Trophoblast cell (in vitro differentiated cells and primary cell): ENCODE measurements at regions not wholly inside any gene's neighbourhood (a gene's known extent, or its start where the extent isn't known, plus 50 kb on each side); places are given as distances from the start of the nearest gene placed in this dataset.

Experiments used
- DNase-seq, 2 donors: peaks; one replicate each; pipeline ENCODE4 v3.0.0-alpha.2; 2016
- H2AFZ ChIP-seq: 2 replicates; pipeline ENCODE4 v1.6.1; 2013; ENCODE audit warnings: low read length, moderate library complexity, mild to moderate bottlenecking; ENCODE audit not compliant: insufficient read depth, poor library complexity
- H2AK5ac ChIP-seq: 2 replicates; pipeline ENCODE4 v1.6.1; 2013; ENCODE audit warnings: mild to moderate bottlenecking, low read length
- H2BK120ac ChIP-seq: 2 replicates; pipeline ENCODE4 v1.6.1; 2013; ENCODE audit warnings: low read length, mild to moderate bottlenecking, moderate library complexity; ENCODE audit not compliant: insufficient read depth, poor library complexity
- H2BK12ac ChIP-seq: 2 replicates; pipeline ENCODE4 v1.6.1; 2013; ENCODE audit warnings: mild to moderate bottlenecking, low read length, moderate library complexity
- H2BK5ac ChIP-seq: 2 replicates; pipeline ENCODE4 v1.6.1; 2013; ENCODE audit warnings: low read length, low read depth, moderate library complexity, mild to moderate bottlenecking; ENCODE audit not compliant: poor library complexity
- H3K14ac ChIP-seq: 2 replicates; pipeline ENCODE4 v1.6.1; 2013; ENCODE audit warnings: mild to moderate bottlenecking, low read length
- H3K18ac ChIP-seq: 2 replicates; pipeline ENCODE4 v1.6.1; 2013; ENCODE audit warnings: mild to moderate bottlenecking, low read length
- H3K23ac ChIP-seq: 2 replicates; pipeline ENCODE4 v1.6.1; 2013; ENCODE audit warnings: low read length
- H3K27ac ChIP-seq: 2 replicates; pipeline ENCODE4 v1.5.1; 2013; ENCODE audit warnings: low read depth, mild to moderate bottlenecking, inconsistent platforms, low read length, moderate library complexity
- H3K27me3 ChIP-seq: 2 replicates; pipeline ENCODE4 v1.6.1; 2013; ENCODE audit warnings: inconsistent platforms, mild to moderate bottlenecking, low read length, moderate library complexity; ENCODE audit not compliant: insufficient read depth
- H3K36me3 ChIP-seq, 2 experiments: 1 replicate in 1 of 2; 2 replicates in 1 of 2; pipeline ENCODE4 v1.6.1; 2013; ENCODE audit warnings: low read length in 2 of 2, mild to moderate bottlenecking in 2 of 2, moderate library complexity in 1 of 2; ENCODE audit not compliant: insufficient read depth in 2 of 2, control insufficient read depth in 1 of 2
- H3K4ac ChIP-seq: 2 replicates; pipeline ENCODE4 v1.6.1; 2013; ENCODE audit warnings: low read depth, mild to moderate bottlenecking, low read length, moderate library complexity
- H3K4me1 ChIP-seq, 2 experiments: 1 replicate in 1 of 2; 2 replicates in 1 of 2; pipeline ENCODE4 v1.6.1; 2013; ENCODE audit warnings: low read length in 2 of 2, mild to moderate bottlenecking in 2 of 2, moderate library complexity in 1 of 2; ENCODE audit not compliant: insufficient read depth in 2 of 2, control insufficient read depth in 1 of 2
- H3K4me2 ChIP-seq: 2 replicates; pipeline ENCODE4 v1.6.1; 2013; ENCODE audit warnings: inconsistent platforms, mild to moderate bottlenecking, low read length, moderate library complexity
- H3K4me3 ChIP-seq: 2 replicates; pipeline ENCODE4 v1.5.1; 2013; ENCODE audit warnings: mild to moderate bottlenecking, low read depth, low read length, inconsistent platforms
- H3K79me1 ChIP-seq: one replicate; pipeline ENCODE4 v1.6.1; 2013; ENCODE audit warnings: low read length
- H3K79me2 ChIP-seq: 2 replicates; pipeline ENCODE4 v1.6.1; 2013; ENCODE audit warnings: low read length, mild to moderate bottlenecking; ENCODE audit not compliant: control insufficient read depth, insufficient read depth, poor library complexity
- H3K9ac ChIP-seq: 2 replicates; pipeline ENCODE4 v1.6.1; 2013; ENCODE audit warnings: mild to moderate bottlenecking, low read length
- H3K9me3 ChIP-seq: 2 replicates; pipeline ENCODE4 v1.6.1; 2013; ENCODE audit warnings: low read depth, mild to moderate bottlenecking, control low read depth, inconsistent platforms, low read length; ENCODE audit not compliant: insufficient read depth
- H4K12ac ChIP-seq: 2 replicates; pipeline ENCODE4 v1.6.1; 2013; ENCODE audit warnings: low read depth, mild to moderate bottlenecking, low read length, moderate library complexity
- H4K8ac ChIP-seq: 2 replicates; pipeline ENCODE4 v1.6.1; 2013; ENCODE audit warnings: low read depth, mild to moderate bottlenecking, low read length, moderate library complexity
- H4K91ac ChIP-seq: one replicate; pipeline ENCODE4 v1.6.1; 2013; ENCODE audit warnings: low read depth, mild to moderate bottlenecking, low read length, moderate library complexity
- WGBS: extraction: QIAGEN DNeasy Blood & Tissue Kit; methylation state at CpG from one replicate; pipeline ENCODE4 v1.1.7; 2013; ENCODE audit warnings: missing lambda C conversion rate; ENCODE audit not compliant: insufficient read length, insufficient coverage; ENCODE audit errors: extremely low coverage; 5-methylcytosine and 5-hydroxymethylcytosine counted together

DNA sequence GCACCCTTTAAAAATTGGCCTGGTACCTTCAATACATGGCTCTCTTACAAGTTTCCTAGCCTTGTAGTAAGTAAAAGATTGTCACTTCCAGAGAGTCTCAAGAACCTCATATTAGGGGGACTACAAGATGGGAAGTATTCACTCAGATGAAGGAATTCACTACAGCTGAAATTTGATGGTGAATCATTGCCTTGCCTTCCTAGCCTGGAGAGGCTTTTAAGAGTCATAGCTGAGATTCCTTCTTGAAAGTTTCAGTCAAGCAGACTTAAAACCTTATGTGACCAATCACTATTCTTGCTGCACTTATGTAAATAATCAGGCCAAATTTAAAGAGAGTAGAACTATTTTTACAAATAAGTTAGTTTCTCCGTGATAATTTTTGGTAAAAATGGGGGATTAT, 451.6 kb downstream of the TRHDE start:
- no peak for DNase-seq
- Histone ChIP-seq H3K9me3 (peaks cover 2% of the 10 kb centered on the region), H3K4me1 (no peaks in the 10 kb centered on the region), H2BK120ac (no peak overlapping the region), H2AFZ (no peak overlapping the region), H3K36me3 (no peaks in the 10 kb centered on the region), H2BK12ac (no peak overlapping the region), H3K27ac (no peak overlapping the region), H2AK5ac (no peak overlapping the region), H3K79me1 (no peaks in the 10 kb centered on the region), H3K27me3 (no peaks in the 10 kb centered on the region), H3K23ac (no peak overlapping the region), H3K14ac (no peak overlapping the region), H3K79me2 (no peaks in the 10 kb centered on the region), H2BK5ac (no peak overlapping the region), H3K18ac (no peak overlapping the region), H3K9ac (no peak overlapping the region), H3K4me3 (no peak overlapping the region), H3K4me2 (no peak overlapping the region), H4K12ac (no peak overlapping the region), H4K8ac (no peak overlapping the region), H4K91ac (no peak overlapping the region), H3K4ac (no peak overlapping the region)
- 100% methylated on average over 1 of the region's 1 CpG for WGBS

DNA sequence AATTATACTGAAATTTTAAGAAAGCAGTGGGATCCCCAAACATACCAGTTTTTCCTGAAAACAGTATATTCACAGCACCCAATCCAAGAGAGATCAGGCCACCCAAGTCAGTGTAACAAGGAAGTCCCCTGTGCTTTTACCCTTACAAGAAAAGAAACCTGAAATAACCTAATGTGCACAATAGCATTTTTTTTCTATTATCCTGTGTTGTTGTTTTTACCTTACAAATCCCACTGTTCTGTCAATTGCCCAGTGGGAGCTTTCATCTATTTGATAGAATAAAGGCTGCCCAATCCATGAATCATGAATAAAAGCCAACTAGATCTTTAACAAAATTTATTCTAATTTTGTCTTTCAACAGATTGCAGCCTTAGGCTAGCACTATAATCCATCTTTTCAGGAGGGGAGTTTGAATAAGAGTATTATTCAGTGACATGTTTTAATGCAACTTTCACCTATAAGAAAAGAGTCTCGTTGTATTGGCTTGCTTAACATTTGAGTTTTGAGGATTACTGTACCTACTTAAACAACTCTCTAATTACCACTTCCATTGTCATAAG, 457.4 kb downstream of the TRHDE start:
- Histone ChIP-seq H3K79me1 (no peaks in the 10 kb centered on the region), H3K18ac (no peak overlapping the region), H3K36me3 (no peaks in the 10 kb centered on the region), H3K4me2 (no peak overlapping the region), H4K8ac (no peak overlapping the region), H2AK5ac (no peak overlapping the region), H3K27ac (no peak overlapping the region), H3K9me3 (no peaks in the 10 kb centered on the region), H2AFZ (no peak overlapping the region), H3K4ac (no peak overlapping the region), H4K91ac (no peak overlapping the region), H3K79me2 (no peaks in the 10 kb centered on the region), H3K4me1 (no peaks in the 10 kb centered on the region), H4K12ac (no peak overlapping the region), H3K9ac (no peak overlapping the region), H2BK12ac (no peak overlapping the region), H2BK120ac (no peak overlapping the region), H3K27me3 (no peaks in the 10 kb centered on the region), H3K4me3 (no peak overlapping the region), H2BK5ac (no peak overlapping the region), H3K14ac (no peak overlapping the region), H3K23ac (no peak overlapping the region)
- DNase-seq = no peak
- no CpG with 5 or more reads among the region's 1 CpG for WGBS

DNA sequence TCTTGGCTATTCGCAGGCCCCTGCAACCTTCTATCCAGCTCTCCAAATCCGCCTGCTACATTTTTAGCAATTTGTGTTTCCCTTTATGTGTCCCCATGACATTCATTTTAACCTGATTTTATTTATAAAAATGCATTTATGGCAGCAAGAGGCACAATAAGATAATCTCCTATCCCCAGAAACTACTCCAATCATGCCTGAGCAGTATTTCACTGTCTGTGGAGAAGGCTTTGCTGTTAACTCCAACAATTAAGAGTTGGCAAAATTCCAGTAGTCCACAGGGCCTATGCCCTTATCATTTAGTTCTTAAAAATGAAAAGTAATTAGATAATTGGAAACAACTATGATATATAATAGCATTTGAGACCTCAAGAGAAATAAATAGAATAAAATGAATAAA, 462.4 kb downstream of the TRHDE start:
- H3K27me3 ChIP-seq = no peaks in the 10 kb centered on the region
- H3K14ac ChIP-seq = no peak overlapping the region
- no peaks in the 10 kb centered on the region for H3K79me1 ChIP-seq
- H2BK5ac ChIP-seq = no peak overlapping the region
- H3K4me1 ChIP-seq = no peaks in the 10 kb centered on the region
- H4K91ac ChIP-seq = no peak overlapping the region
- no peak overlapping the region for H2AFZ ChIP-seq
- no peak overlapping the region for H3K4me3 ChIP-seq
- H3K4ac ChIP-seq = no peak overlapping the region
- no peak overlapping the region for H3K18ac ChIP-seq
- H3K9ac ChIP-seq = no peak overlapping the region
- H3K79me2 ChIP-seq = no peaks in the 10 kb centered on the region
- H3K27ac ChIP-seq = no peak overlapping the region
- H3K9me3 ChIP-seq = no peaks in the 10 kb centered on the region
- H2AK5ac ChIP-seq = no peak overlapping the region
- no peak overlapping the region for H4K12ac ChIP-seq
- WGBS = no CpG with 5 or more reads among the region's 2 CpGs
- H2BK120ac ChIP-seq = no peak overlapping the region
- no peak overlapping the region for H3K23ac ChIP-seq
- no peak overlapping the region for H3K4me2 ChIP-seq
- H4K8ac ChIP-seq = no peak overlapping the region
- H2BK12ac ChIP-seq = no peak overlapping the region
- H3K36me3 ChIP-seq = no peaks in the 10 kb centered on the region
- DNase-seq = no peak

DNA sequence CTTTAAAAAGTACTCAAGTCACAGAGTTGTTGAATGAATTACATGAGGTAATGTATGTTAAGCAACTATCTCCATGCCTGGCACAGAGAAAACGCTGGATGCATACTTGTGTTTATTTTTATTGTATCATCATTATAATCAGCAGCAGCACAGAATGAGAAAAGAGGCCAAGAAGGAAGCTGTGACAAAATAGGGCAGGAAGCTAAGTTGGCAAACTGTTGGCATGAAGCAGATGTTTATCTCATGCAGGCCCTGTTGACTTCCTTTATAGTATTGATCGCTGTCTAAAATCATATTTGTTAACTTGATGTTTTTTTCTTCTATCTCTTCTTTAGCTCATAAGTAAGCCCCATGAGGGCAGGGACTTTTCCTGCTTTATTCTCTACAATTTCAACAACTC, 466.6 kb downstream of the TRHDE start:
- Histone ChIP-seq H3K4me2 (no peak overlapping the region), H4K8ac (no peak overlapping the region)
- no CpG with 5 or more reads among the region's 2 CpGs for WGBS

More for the DNA sequence above, 466.6 kb downstream of the TRHDE start:
- H3K36me3 ChIP-seq = no peaks in the 10 kb centered on the region
- no peak overlapping the region for H2AFZ ChIP-seq
- no peak overlapping the region for H2BK12ac ChIP-seq
- no peak overlapping the region for H2BK120ac ChIP-seq
- no peak overlapping the region for H2AK5ac ChIP-seq
- no peak for DNase-seq
- no peak overlapping the region for H3K4ac ChIP-seq
- no peaks in the 10 kb centered on the region for H3K9me3 ChIP-seq
- no peak overlapping the region for H4K12ac ChIP-seq
- H3K23ac ChIP-seq = no peak overlapping the region
- H3K79me1 ChIP-seq = no peaks in the 10 kb centered on the region
- H3K27ac ChIP-seq = no peak overlapping the region
- no peaks in the 10 kb centered on the region for H3K4me1 ChIP-seq
- no peak overlapping the region for H3K18ac ChIP-seq
- H2BK5ac ChIP-seq = no peak overlapping the region
- H3K9ac ChIP-seq = no peak overlapping the region
- H4K91ac ChIP-seq = no peak overlapping the region
- H3K27me3 ChIP-seq = no peaks in the 10 kb centered on the region
- H3K14ac ChIP-seq = no peak overlapping the region
- H3K79me2 ChIP-seq = no peaks in the 10 kb centered on the region
- no peak overlapping the region for H3K4me3 ChIP-seq
